ENCODE measurements at regions not wholly inside any gene's neighbourhood (a gene's known extent, or its start where the extent isn't known, plus 50 kb on each side); places are given as distances from the start of the nearest gene placed in this dataset.

- WGBS, 2 donors (ENCODE audit: low coverage in 1 of 2): 29 to 50% methylated on average over 1 of the region's 1 CpG
- no peak for ATAC-seq
- H3K27ac ChIP-seq: peak overlapping the region in 1 of 4 donors; percentile 10
- no peak overlapping the region for H3K4me3 ChIP-seq
- no peaks in the 10 kb centered on the region for H3K4me1 ChIP-seq
- no peak for TF ChIP-seq CTCF (IDR thresholded peaks at IDR 0.05)
- H3K9me3 ChIP-seq: no peaks in the 10 kb centered on the region
- H3K27me3 ChIP-seq: no peaks in the 10 kb centered on the region
- peaks cover 0 to 6% of the 10 kb centered on the region in 2 donors for H3K36me3 ChIP-seq
These were observed 51.6 kb upstream of the SRP54 start for GRCh38 chr14:34931206-34931605.

- no peak for ATAC-seq
- WGBS, 2 donors (ENCODE audit: low coverage in 1 of 2): 54 to 66% methylated on average over 3 of the region's 4 CpGs
- Histone ChIP-seq H3K36me3 (peaks cover 0 to 6% of the 10 kb centered on the region in 2 donors), H3K27me3 (no peaks in the 10 kb centered on the region), H3K4me3 (no peak overlapping the region), H3K9me3 (no peaks in the 10 kb centered on the region), H3K4me1 (no peaks in the 10 kb centered on the region), H3K27ac (no peak overlapping the region)
- TF ChIP-seq CTCF (IDR thresholded peaks at IDR 0.05) (no peak), EP300 (IDR thresholded peaks at IDR 0.05) (no peak), POLR2AphosphoS5 (IDR thresholded peaks at IDR 0.05) (no peak), POLR2A (IDR thresholded peaks at IDR 0.05) (no peak)
These were observed 52.2 kb upstream of the SRP54 start for GRCh38 chr14:34930591-34931091.

GRCh38 chr14:34926552-34926951 lies 51.4 kb upstream of the BAZ1A start:
- Histone ChIP-seq H3K36me3 (peaks cover 0 to 6% of the 10 kb centered on the region in 2 donors), H3K4me1 (no peaks in the 10 kb centered on the region), H3K4me3 (no peak overlapping the region), H3K27me3 (no peaks in the 10 kb centered on the region), H3K9me3 (no peaks in the 10 kb centered on the region), H3K27ac (no peak overlapping the region)
- no peak for TF ChIP-seq POLR2AphosphoS5 (IDR thresholded peaks at IDR 0.05)
- TF ChIP-seq CTCF (IDR thresholded peaks at IDR 0.05): no peak
- no peak for TF ChIP-seq EP300 (IDR thresholded peaks at IDR 0.05)
- no peak for TF ChIP-seq POLR2A (IDR thresholded peaks at IDR 0.05)
- 75 to 81% methylated on average over 1 of the region's 1 CpG for WGBS, 2 donors (ENCODE audit: low coverage in 1 of 2)
- ATAC-seq: no peak
